GM21619 (cell line): ENCODE measurements at regions not wholly inside any gene's neighbourhood (a gene's known extent, or its start where the extent isn't known, plus 50 kb on each side); places are given as distances from the start of the nearest gene placed in this dataset.

Experiments used
- ATAC-seq: cut with Tn5 transposase; IDR thresholded peaks from one replicate; pipeline ENCODE4 v1.9.1; 2021; ENCODE audit not compliant: unreplicated experiment

DNA sequence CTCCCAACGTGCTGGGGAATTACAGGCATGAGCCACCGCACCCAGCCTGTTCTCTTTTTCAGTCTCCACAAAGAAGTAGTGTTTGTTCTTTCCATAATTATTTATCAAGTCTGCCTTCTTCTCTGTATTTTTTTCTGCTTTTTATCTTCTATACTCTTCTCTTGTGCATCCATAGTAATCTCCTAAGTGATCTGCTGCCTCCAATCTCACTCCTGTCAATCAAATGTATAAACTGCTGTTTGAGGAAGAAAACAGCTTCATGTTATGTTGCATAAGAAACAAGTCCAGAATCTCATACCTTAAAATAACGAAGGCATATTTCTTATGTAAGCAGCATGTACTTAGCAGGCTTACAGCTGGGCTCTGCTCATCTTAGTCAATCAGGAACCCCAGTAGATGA lies 801.6 kb upstream of the NR2F2 start:
- no peak for ATAC-seq

DNA sequence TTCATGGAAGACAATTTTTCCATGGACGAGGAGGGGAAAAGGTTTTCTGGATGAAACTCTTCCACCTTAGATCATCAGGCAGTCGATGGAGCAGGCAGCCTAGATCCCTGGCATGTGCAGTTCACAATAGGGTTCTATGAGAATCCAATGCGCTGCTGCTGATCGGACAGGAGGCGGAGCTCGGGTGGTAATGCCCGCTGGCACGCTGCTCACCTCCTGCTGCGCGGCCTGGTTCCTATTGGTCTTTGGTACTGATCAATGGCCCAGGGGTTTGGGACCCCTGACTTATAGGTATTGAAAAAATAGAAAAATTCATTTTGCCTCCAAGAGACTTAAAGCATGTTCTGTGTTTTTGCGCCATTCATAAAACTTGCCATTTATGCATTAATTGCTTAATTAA lies 793.9 kb upstream of the NR2F2 start:
- no peak for ATAC-seq

DNA sequence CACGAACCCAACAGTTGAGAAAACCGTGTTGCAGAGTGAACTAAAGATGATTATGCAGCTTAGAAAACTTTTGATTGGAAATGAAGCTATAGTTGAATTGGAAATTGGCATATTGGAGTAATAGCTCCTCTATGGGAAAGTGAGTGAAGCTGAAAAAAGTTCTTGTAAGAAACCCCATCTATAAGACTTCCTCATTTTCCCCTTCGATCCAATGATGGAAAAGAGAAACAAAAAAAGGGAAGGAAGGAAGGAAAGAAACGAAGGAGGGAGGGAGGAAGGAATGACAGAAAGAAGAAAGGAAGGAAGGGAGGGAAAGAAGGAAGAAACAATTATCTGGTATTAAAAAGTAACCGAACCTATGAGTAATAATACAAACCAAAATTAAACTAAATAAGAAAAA lies 791.8 kb upstream of the NR2F2 start:
- no peak for ATAC-seq

DNA sequence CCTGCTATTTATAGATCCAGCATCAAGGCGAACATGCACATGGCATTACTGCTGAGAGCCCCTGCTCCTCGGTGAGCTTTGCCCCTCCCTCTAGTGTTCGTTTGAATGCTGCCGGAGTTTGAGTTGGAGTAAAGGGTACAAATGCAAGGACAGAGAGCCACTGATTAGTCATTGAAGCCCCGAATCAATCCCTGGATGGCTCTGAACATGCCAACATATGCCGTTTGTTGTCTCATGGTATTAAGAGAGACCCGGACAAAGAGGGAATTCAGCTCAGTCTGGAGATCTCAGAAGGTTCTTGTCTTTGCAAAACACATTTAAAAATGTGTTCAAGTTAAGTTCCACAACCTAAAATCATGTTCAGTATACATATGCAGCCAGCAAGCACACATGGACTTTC lies 789.2 kb upstream of the NR2F2 start:
- ATAC-seq = no peak

DNA sequence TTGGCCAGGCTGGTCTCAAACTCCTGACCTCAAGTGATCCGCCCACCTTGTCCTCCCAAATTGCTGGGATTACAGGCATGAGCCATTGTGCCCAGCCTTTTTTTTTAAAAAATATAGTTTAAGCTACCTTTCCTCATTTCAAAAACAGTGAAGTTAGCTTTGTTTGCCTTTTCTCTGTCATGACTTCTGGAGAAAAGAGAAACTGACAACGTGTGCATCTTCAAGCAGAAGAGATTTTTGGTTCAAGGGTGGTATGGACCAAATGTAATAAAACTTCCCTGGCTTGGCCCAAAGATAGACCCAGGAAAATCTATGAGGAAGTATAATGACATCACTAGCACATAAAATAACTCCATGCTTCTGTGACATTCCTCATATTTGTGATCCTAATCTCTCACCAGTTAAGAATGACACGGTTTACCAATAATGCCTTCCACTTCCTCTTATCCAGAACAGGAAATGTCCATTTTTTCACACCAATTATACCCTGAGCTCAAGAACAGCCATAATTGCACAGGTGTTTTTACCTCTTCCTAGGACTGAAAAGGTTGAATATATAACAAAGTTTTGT lies 781.2 kb upstream of the NR2F2 start:
- no peak for ATAC-seq

DNA sequence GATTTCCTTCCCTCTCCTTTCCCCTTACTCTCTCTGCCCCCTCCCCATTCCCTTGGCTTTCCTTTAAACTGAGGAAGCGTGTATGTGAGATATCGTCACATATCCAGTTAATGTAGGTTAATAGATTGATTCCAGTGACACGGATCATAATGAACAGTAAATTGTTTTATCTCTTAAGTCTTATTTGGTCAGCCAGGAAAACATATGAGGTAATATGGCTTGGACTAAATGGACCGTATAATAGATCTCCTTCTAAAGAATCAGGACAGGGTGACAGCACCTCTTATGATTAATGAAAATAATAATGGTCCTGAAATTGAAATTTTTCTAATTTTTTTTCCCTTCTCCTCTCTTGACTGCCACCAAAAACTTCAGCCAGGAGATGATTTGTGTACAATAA lies 779.8 kb upstream of the NR2F2 start:
- ATAC-seq = no peak

DNA sequence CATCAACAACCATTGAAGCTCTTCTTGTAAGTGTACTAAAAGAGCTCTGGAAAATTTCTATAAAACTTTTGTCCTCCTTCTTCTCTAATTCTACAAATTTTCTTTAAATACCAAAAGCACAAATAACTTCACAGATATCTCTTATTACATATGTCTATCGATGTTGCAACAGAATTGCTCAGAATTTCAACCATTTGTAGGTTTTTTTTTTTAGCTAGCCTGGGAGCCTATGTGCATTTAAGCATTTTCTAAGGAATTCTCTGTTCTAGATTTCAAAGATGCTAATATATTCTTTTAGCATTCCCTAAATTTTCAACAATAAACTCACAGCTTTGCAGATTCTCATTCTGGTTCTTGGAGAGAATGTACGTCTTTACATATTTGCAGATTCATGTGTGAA lies 774.3 kb upstream of the NR2F2 start:
- no peak for ATAC-seq

DNA sequence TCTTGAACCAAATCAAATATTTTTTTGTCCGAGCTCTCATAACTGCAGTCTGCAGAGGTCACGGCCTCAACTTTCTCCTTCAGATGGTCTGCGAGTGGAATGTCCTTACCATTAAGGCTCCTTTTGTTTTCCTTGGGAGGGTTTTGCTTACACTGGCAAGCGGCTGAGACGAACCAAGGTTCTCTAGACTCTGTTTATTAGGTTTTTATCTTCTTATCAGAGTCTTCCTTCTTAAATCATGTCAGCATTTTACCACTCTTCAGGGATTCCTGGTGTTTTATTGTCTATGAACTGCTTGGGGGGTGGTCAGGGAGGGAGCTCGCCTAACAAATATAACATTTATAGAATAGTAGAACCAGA lies 773.7 kb upstream of the NR2F2 start:
- ATAC-seq = no peak

DNA sequence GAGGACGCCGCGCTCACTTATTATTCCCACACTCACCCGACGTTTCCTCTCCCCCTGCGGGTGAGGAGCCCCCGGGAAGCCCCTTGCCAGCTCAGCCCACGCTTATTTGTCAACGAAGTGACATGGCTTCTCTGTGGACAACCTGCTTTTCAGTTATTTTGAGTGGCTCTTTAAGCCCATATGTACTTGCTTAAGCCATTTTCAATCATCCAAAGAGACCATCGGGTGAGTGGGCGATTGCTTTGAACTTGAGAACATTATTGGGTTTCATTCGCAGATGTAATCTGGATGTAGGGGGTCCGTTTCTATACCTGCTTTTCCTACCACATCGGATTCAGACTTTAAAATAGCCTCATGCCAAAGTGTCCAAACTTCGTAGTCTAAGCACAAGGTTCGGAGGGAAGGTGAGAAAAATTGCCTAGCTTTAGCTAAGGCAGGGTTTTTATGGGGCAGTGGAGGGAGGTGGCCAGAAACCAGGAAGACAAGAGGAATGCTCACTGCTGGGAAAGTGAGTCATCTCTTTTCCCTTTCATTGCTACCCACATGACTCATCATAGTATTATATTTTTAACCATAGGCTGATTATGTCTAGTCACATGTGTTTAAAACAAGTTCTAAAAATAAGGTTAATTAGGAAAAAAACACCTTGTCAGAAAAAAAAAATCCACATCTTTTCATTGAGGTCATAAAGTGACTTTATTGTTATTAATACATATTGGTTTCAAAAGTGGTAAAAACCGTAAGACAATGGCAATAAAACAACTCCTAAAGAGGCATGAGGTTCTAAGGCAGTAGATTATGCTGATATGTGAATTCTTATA lies 773.1 kb upstream of the NR2F2 start:
- no peak for ATAC-seq

DNA sequence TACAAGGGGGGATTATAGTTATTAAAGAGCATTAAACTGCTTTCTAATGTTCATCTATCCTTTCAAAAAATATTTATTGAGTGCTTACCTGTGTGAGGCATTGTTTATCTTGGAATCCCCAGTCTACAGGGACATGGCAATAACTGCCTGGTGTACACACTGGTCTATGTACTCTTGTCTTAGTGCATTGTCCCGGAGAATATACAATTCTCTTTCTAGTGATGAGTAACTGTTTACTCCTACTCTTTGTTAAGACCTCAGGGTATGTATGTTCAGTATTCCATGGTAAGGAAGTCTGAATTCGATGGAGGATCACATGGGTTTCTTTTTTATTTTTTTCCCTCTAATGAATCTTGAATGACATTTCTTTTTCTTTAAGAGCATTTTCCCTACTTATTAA lies 772.4 kb upstream of the NR2F2 start:
- no peak for ATAC-seq

DNA sequence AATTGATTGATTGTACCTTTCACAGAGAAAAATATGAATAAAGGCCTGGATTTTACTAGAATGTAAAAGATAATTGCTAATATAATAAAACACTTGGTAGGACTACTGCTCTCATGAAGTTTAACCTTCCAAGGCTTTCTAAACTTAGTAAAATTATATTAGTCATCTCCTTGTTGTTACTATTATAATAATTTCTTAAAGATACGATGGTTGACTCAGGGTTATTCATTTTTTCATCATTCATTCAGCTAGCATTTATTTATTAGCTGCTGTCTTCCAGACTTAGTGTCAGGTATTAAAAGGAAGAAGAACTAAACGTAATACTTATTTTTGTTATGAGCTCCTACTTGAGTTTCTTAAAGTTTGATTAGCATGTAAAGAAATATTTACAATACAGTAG lies 771.6 kb upstream of the NR2F2 start:
- ATAC-seq = no peak

DNA sequence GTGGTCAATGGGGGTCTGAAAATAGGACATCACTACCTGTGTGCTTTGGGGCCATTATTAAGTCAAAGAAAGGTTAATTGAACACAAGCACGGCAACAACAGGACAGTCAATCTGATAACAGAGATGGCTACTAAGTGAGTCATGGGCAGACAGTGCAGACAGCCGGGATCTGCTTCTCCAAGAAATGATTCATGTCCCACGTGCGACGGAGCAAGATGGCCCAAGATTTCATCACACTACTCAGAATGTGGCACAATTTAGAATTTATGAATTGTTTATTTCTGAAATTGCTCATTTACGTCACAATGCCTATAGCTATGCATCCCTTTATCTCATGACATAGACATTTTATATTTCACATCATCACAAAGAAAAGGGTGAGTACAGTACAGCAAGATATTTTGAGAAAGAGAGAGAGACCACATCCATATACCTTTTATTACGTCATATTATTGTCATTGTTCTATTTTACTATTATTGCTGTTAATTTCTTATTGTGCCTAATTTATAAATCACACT lies 770.6 kb upstream of the NR2F2 start:
- ATAC-seq = no peak

DNA sequence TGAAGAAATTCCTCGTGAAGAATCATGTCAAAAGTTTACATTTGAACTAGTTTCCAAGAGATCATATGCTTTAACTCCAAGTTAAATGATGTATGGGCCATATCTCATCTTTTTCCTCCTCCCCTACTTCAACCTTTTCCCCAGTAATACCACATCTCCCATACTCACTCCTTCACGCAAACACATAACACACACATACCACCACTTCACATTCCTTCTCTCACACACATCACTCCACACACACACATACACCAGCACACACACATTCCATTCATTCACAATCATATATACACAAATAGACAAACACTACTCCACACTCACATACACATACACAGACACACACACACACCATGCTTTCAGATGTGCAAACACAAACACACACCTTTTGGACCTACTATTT lies 769.0 kb upstream of the NR2F2 start:
- no peak for ATAC-seq

DNA sequence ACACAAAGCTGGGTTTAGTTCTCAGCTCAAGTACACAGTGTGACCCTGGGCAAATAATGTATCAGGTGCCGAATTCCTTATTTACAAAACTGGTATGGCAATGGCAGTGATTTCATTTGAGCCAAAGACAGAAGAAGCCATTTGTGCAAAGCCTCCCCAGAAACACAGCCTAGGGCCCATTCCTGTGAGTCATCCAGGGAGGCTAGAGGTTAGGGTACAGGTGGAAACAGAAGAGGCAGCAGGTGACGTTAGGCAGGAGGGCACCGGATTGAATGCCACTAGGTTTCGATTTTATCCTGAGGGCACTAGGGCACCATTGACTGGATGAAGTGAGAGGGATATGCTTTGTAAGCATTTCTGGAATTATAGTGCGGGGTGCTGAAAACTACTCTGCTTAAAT lies 766.9 kb upstream of the NR2F2 start:
- no peak for ATAC-seq

DNA sequence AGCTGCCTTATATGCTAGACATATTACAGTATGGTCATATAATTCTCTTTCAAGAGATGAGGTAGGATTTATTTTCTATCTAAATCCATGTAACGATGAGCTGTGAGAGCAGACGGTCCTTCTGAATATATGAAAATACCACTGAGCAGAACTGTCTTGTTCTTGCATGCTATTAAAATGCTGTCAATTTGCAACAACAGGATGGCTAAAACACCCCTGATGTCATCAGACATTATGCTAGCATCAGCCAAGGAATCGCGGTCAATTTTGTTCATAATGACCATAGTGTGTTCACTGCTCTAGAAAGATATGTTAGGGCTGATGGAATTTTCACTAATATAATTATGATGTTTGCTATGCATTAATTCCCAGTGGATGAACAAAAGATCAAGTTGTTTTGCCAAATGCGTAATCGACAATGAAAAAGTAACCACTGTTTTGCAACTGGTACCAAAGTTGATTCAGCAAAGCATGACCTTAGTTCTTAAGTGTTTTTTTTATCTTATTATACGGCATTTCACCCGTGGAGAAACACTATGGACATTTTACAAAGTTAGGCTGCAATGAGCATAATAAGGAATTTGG lies 765.4 kb upstream of the NR2F2 start:
- ATAC-seq = no peak

DNA sequence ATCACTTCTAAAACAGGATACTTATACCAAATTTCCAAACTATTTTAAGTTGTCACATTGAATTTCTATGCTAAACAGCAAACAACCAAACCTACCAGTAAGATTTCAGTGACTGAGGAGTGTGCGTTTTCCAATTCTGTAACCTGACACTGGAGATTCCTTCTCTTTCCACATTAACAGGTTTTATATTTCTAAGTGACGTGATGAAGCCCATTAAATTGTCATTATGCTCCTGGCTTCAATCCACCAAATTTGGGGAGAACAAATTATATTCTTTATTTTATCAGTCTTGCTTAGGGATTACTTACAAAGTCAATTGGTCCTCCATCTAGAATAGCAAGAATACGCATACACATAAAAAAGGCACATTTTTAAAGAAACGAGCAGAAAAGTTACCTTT lies 764.8 kb upstream of the NR2F2 start:
- no peak for ATAC-seq

DNA sequence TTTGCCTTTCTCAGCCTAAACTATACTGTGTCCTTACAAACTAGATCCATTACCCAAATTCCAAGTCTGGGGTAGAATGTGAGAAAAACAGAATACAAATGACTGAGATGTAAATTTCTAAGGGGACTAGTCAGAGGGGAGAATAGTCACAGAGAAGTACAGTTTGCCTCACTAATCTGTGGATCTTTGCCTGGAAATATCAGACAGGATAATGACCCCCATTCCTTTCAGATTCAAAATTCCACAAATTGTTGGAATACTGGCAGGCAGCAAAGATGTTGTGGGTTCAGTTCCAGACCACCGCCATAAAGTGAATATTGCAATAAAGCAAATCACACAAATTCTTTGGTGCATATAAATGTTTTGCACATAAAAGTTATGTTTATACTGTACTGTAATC lies 762.8 kb upstream of the NR2F2 start:
- no peak for ATAC-seq

DNA sequence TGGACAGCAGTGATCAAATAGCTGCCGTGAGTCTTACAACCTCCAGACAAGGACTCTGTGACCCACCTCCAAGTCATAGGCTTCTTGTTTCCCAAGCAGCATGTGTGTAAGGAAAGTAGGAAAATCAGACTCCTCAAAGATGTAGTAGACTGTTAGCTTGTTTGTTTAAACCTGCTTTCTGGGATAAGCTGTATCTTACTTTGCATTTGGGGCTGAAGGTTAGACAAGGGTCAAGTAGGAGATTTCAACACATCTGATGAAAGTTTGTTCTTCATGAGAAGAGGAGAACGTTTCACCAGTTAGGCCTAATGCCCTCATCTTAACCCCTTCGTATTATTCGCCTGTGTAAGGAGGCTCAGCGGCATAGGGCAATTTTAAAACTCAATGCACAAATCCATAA lies 756.4 kb upstream of the NR2F2 start:
- ATAC-seq = no peak

DNA sequence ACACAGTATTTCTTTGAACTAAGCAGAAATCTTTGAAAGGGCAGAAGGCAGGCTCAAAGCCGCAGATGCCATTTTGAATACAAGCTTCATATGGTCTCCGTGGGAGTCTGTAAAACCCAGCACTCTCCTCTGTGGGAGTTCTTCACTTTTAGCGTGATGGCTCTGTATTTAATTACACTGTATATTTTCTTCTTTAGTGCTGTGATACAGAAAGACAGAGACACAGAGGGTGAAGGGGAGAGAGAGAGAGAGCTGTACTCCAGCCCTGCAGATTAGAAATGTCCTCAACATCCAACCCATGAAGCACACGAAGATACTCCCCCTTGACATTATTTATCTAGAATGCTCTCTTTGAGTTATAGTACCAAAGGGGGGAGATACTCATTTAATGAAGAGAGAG lies 752.6 kb upstream of the NR2F2 start:
- no peak for ATAC-seq

DNA sequence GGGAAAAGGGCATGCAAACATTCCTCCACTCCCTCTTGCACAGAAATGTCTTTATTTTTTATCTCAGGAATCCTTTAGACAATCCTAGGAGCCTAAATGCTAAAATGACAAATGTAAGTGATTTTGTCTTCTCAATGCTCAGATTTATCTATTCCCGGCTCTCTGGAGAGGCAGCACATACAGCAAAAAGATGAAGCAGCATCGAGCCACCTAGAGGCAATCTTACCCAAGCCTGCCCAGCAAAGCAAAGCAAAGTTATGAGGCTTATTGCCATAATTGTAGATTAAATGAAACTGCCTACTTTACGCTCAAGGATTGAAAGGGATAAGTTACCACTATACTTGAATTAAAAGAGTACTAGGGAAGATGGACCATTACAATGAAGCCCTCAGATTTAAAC lies 750.4 kb upstream of the NR2F2 start:
- no peak for ATAC-seq

DNA sequence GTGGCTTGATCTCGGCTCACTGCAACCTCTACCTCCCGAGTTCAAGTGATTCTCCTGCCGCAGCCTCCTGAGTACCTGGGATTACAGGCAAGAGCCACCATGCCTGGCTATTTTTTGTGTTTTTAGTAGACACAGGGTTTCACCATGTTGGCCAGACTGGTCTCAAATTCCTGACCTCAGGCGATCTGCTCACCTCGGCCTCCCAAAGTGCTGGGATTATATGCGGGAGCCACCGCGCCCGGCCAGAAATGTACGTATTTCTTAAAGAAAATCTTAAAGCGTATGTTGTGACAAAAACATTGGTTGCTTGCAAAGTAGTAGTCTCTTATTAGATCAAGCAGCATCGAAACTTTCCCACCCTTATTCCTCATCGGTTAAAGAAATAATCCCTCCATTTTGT lies 748.9 kb upstream of the NR2F2 start:
- no peak for ATAC-seq

DNA sequence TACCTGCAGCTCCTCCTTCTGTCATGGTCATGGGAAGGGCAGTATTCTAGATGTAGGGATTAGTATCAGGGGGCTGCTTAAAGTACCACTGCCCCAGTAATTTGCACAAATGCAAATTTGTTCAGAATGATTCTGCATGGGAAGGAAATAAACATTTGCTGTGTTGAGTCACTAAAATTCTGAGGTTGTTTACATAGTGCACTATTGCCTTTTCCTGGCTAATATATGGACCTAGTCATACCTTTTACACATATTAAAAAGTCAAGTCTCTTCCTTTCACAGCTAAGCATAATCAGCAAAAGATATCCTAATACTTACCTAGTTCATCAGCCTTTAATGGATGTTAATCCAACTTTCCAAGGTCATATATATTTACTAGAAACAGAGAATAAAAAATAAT lies 746.4 kb upstream of the NR2F2 start:
- ATAC-seq = no peak

DNA sequence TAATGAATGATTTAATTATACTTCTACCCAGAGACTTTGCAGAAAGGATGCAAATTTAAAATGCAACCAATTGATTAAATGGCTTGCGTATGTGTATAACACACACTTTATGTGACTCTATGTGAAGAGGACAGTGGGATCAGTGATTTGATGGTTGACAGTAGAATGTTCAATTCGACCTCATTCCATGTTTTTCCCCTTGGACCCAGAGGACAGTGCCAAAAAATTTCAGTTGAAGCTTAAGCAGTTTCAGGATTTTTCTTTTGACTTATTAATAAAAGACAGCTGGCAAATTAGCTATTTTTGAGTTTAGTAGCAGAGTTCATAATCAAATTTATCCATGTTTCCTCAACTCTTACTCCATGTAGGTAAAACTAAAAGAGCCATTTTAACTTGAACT lies 742.4 kb upstream of the NR2F2 start:
- ATAC-seq = no peak
